ENCODE measurements at regions not wholly inside any gene's neighbourhood (a gene's known extent, or its start where the extent isn't known, plus 50 kb on each side); places are given as distances from the start of the nearest gene placed in this dataset.
A peak's percentile ranks its signal among the peaks of the same experiment; 100 is the strongest.

DNA sequence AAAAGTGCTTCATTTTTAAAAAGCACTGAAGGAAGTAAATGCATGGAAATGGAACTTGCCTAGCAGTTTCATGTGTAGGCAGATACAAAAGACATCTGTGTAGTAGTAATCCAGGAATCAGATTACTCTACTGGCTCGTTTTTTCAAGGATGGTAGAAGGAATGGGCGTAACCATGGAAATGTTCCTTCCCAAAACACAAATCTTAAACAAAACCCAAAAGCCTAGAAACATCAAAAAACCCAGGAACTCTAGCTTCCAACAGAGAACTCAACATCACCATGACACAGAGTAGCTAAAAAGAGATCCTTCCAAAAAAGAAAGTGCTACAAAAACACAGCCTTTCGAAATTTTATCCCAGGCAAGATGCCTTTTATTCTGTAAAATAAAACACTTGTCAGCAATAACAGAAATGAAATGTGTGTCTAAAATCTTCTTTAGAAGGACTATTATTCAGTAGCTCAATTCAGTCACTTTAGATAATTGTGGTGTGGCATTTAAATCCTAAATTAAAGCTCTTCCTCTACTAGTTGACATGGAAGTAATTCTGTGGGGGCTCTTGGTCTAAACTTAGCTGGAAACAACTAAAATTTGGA lies 81.7 kb downstream of the FAM217A start:
- Histone ChIP-seq H3K36me3 (no peaks in the 10 kb centered on the region), H3K27me3 (no peaks in the 10 kb centered on the region), H3K27ac (peak overlapping the region; percentile 10 to 66), H3K9me3 (no peaks in the 10 kb centered on the region), H3K4me1 (peaks cover 0 to 11% of the 10 kb centered on the region in 2 donors), H3K4me3 (no peak overlapping the region)
- DNase-seq (ENCODE audit: low spot score in 2 of 2): no peak
- intact Hi-C loops (cut with DNase I): loop anchor here (10.0 kb wide), 1 partner anchor 872 kb away; no protein-coding TSS in a partner anchor
- TF ChIP-seq, protein P1, sequence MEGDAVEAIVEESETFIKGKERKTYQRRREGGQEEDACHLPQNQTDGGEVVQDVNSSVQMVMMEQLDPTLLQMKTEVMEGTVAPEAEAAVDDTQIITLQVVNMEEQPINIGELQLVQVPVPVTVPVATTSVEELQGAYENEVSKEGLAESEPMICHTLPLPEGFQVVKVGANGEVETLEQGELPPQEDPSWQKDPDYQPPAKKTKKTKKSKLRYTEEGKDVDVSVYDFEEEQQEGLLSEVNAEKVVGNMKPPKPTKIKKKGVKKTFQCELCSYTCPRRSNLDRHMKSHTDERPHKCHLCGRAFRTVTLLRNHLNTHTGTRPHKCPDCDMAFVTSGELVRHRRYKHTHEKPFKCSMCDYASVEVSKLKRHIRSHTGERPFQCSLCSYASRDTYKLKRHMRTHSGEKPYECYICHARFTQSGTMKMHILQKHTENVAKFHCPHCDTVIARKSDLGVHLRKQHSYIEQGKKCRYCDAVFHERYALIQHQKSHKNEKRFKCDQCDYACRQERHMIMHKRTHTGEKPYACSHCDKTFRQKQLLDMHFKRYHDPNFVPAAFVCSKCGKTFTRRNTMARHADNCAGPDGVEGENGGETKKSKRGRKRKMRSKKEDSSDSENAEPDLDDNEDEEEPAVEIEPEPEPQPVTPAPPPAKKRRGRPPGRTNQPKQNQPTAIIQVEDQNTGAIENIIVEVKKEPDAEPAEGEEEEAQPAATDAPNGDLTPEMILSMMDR (IDR thresholded peaks at IDR 0.05): no peak

DNA sequence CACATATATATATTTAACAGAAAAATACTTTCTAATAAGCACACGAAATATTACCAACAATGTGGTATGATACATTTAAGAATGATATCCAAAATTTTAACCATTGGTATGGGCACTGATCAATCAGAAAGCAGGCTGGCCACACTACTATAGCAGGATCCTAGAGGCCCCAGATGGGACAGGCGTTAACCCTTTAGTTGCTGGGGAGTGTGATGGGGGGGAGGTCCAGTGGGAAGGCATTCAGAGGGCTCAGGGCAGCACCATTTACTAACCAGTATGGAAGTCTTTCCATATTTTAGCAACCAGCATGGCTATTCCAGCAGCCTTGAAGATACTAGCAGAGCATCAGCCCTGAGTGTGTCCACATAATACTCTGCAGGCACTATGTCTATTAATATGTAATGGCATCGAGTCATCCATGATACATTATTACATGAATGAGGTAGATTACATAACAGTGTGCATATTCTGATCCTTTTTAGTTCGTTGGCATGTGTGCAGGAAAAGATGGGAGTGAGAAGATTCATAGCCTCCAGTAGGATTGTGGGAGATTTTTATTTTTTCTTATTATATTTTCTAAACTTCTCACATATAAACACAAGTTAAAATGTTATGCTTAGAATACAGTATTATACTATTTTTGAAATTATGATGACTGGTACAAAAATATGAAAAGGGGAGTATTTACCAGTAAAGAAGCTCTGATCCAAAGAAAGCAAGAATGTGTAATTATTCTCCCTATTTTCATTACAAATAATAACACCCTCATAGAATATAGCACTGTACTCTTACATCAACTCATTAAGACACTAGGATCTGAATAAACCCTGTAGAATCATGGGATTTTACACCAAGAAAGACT lies 78.9 kb downstream of the FAM217A start:
- no peak for DNase-seq (ENCODE audit: low spot score in 2 of 2)
- intact Hi-C loops (cut with DNase I): loop anchor here (10.0 kb wide), 1 partner anchor 875 kb away; no protein-coding TSS in a partner anchor
- peaks cover 0 to 2% of the 10 kb centered on the region in 2 donors for H3K36me3 ChIP-seq
- H3K4me1 ChIP-seq: peaks cover 0 to 11% of the 10 kb centered on the region in 2 donors
- H3K27ac ChIP-seq: no peak overlapping the region
- H3K9me3 ChIP-seq: no peaks in the 10 kb centered on the region
- TF ChIP-seq, protein P1 (IDR thresholded peaks at IDR 0.05): no peak
- H3K27me3 ChIP-seq: no peaks in the 10 kb centered on the region
- H3K4me3 ChIP-seq: no peak overlapping the region

DNA sequence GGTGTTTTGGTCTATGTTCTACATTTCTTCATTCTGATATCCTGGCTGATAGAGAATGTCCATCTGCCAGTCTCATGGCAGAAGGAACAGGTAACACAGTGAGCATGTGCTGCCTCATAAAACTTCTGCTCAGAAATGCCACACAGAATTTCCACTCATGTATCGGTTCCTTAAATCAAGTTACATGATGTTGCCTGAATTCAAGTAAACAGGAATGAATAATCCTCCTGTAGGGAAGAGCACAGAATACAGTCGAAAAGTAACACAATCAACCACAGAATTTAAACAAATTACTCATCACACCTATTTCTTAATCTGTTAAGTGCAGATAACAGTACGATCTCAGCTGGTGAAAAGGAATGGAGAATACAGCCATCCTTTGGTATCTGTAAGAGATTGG lies 74.7 kb downstream of the FAM217A start:
- intact Hi-C loops (cut with DNase I): no loop called here
- Histone ChIP-seq H3K4me3 (no peak overlapping the region), H3K27me3 (no peaks in the 10 kb centered on the region), H3K36me3 (peaks cover 0 to 2% of the 10 kb centered on the region in 2 donors), H3K4me1 (no peaks in the 10 kb centered on the region), H3K27ac (no peak overlapping the region), H3K9me3 (no peaks in the 10 kb centered on the region)
- TF ChIP-seq, protein P1 (IDR thresholded peaks at IDR 0.05): no peak
- DNase-seq (ENCODE audit: low spot score in 2 of 2): no peak

DNA sequence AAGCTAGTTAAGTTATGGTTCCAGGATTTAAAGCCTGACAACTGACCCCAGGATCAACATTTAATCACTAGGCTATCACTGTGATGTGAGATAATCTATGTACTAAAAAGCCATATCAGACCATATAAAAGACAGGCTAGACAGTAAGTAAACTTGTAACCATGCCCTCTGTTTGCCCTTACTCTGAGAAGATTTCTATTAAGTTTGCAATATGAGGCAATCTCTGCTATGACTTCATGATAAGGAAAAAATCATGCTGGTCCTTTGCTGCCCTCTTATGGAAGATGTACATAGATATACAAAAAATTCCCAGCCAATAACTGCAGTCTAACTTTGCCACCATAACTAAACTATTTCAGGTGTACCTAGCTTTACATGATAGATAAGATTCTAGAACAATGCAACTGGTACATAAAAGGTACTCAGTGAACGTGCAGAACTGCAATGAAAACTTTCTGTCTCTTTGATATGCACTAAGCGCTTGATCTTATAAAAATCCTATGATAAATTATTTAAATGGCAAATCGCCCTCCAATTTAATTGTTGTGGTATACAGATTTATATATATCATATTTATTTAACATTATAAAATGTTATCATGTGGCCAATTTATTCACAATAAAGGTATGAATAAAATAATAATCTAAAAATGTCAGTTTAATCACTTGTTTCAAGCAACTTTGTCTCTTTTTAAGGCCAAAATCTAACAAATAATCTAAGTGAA lies 70.5 kb downstream of the FAM217A start:
- no peaks in the 10 kb centered on the region for H3K9me3 ChIP-seq
- no peak for DNase-seq (ENCODE audit: low spot score in 2 of 2)
- H3K27ac ChIP-seq: peak overlapping the region; percentile 6 to 21
- intact Hi-C loops (cut with DNase I): loop anchor here (5.0 kb wide), 1 partner anchor 731 kb away; no protein-coding TSS in a partner anchor
- peaks cover 0 to 2% of the 10 kb centered on the region in 2 donors for H3K36me3 ChIP-seq
- no peak overlapping the region for H3K4me3 ChIP-seq
- no peaks in the 10 kb centered on the region for H3K4me1 ChIP-seq
- no peaks in the 10 kb centered on the region for H3K27me3 ChIP-seq
- TF ChIP-seq, protein P1 (IDR thresholded peaks at IDR 0.05): peak; percentile 20 to 62 (median 50)

DNA sequence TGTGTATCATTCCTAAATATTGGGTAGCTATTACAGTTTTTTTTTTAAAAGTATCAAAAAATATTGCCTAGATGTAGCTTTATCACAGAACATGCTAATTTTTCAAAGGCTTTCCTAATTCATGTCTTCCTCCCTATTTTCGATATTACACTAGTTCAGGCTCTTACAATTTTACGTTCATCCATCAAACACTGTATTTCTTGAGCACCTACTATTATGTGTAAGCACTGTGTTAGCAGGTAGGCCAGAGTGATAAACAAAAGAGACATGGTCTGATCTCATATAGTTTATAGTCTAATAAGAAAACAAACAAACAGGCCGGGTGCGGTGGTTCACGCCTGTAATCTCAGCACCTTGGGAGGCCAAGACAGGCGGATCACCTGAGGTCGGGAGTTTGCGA lies 69.5 kb downstream of the FAM217A start:
- Histone ChIP-seq H3K27ac (no peak overlapping the region), H3K36me3 (peaks cover 0 to 6% of the 10 kb centered on the region in 2 donors), H3K9me3 (no peaks in the 10 kb centered on the region), H3K27me3 (no peaks in the 10 kb centered on the region), H3K4me3 (no peak overlapping the region), H3K4me1 (no peaks in the 10 kb centered on the region)
- TF ChIP-seq, protein P1 (IDR thresholded peaks at IDR 0.05): no peak
- intact Hi-C loops (cut with DNase I): loop anchor here (5.0 kb wide), 1 partner anchor 732 kb away; no protein-coding TSS in a partner anchor
- DNase-seq (ENCODE audit: low spot score in 2 of 2): no peak
